ENCODE measurements at regions not wholly inside any gene's neighbourhood (a gene's known extent, or its start where the extent isn't known, plus 50 kb on each side); places are given as distances from the start of the nearest gene placed in this dataset.

DNA sequence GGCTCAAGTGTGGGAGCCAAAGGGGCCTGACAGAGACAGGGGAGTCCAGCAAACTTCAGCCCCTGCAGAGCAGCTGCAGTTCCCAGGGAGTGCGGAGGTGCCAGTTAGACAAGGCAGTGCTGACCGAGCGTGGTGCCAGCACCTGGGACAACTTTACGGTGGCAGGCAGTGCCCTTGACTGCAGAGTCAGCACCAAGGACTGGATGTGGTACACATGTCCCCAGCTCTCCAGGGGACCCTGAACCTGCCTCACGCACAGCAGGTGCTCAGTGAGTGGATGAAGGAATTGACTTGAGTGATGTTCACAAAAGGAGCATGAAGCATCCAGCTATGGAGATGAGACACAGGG lies 296.5 kb downstream of the SIPA1L2 start:
- H3K79me1 ChIP-seq (ENCODE audit: low read depth, low read length), result peaks cover 2% of the 10 kb centered on the region; the same call in 1 of the 2 replicates
- H2BK12ac ChIP-seq (ENCODE audit: low read depth, low read length), result no peak overlapping the region
- H3K4me3 ChIP-seq (ENCODE audit: extremely low read depth in 1 of 4, insufficient read depth in 2 of 4, low read depth in 3 of 4, low read length in 4 of 4), result no peak overlapping the region
- no peak overlapping the region for H3K4me2 ChIP-seq (ENCODE audit: insufficient read depth in 1 of 2, low read depth in 2 of 2, low read length in 2 of 2)
- DNase-seq (ENCODE audit: low read depth in 1 of 2, low spot score in 2 of 2) (no peak), FAIRE-seq (no peak)
- H3K18ac ChIP-seq (ENCODE audit: extremely low read depth, low read length), result no peak overlapping the region
- no peak overlapping the region for H2BK5ac ChIP-seq (ENCODE audit: low read depth, low read length)
- H3K23ac ChIP-seq (ENCODE audit: insufficient read length), result no peak overlapping the region
- no peaks in the 10 kb centered on the region for H3K23me2 ChIP-seq (ENCODE audit: low read depth, low read length)
- H2BK20ac ChIP-seq (ENCODE audit: low read length), result no peak overlapping the region
- no peaks in the 10 kb centered on the region for H3K4me1 ChIP-seq (replicated peaks in 1 of 4; ENCODE audit: control insufficient read depth in 3 of 4, insufficient read depth in 4 of 4, low read length in 3 of 4)
- H3K9ac ChIP-seq (replicated peaks in 1 of 4; ENCODE audit: extremely low read depth in 1 of 4, low read depth in 3 of 4, low read length in 3 of 4), result no peak overlapping the region
- H3K36me3 ChIP-seq (ENCODE audit: control insufficient read depth in 2 of 4, insufficient read depth in 4 of 4, low read length in 3 of 4), result no peaks in the 10 kb centered on the region
- CTCF ChIA-PET (ENCODE audit: partially characterized antibody), result interaction anchor here (0.8 kb wide), 1 partner anchor 14 kb away, joined by 3 read pairs; no protein-coding TSS in a partner anchor
- H3K27ac ChIP-seq (ENCODE audit: low read depth, low read length), result no peak overlapping the region
- H3K27me3 ChIP-seq (replicated peaks in 1 of 4; ENCODE audit: control insufficient read depth in 3 of 4, extremely low read depth in 1 of 4, insufficient read depth in 3 of 4, low read length in 3 of 4), result no peaks in the 10 kb centered on the region; a peak in 1 of 7 replicates
- no peaks in the 10 kb centered on the region for H4K20me1 ChIP-seq (replicated peaks in 1 of 2; ENCODE audit: control insufficient read depth in 1 of 2, insufficient read depth in 2 of 2, low read length in 2 of 2)
- H4K91ac ChIP-seq (replicated peaks; ENCODE audit: insufficient read length, low read length), result no peak overlapping the region
- WGBS, 2 experiments (ENCODE audit: extremely low coverage in 1 of 2, insufficient coverage in 1 of 2, insufficient read length in 1 of 2, insufficient replicate concordance in 2 of 2, low coverage in 1 of 2, low lambda C conversion rate in 2 of 2, missing lambda C conversion rate in 1 of 2), result 95% methylated on average over 5 of the region's 5 CpGs; no CpG with 5 or more reads in 1 of the 2 experiments
- no peak overlapping the region for H2BK15ac ChIP-seq (ENCODE audit: low read length)
- no peak overlapping the region for H3K4ac ChIP-seq (replicated peaks; ENCODE audit: insufficient read length, low read depth, low read length)
- no peak overlapping the region for H2AFZ ChIP-seq (ENCODE audit: low read length)
- H4K5ac ChIP-seq (ENCODE audit: insufficient read length, low read depth, low read length), result no peak overlapping the region
- POLR2A ChIA-PET (ENCODE audit: partially characterized antibody), result interaction anchor here (0.6 kb wide), 1 partner anchor 144 kb away, joined by 3 read pairs; no protein-coding TSS in a partner anchor
- no peak overlapping the region for H4K8ac ChIP-seq (ENCODE audit: extremely low read depth, insufficient read depth, low read length)
- no peaks in the 10 kb centered on the region for H3K79me2 ChIP-seq (ENCODE audit: control insufficient read depth in 1 of 2, insufficient read depth in 2 of 2, low read length in 2 of 2)
- H3K14ac ChIP-seq (ENCODE audit: insufficient read length), result no peak overlapping the region
- peaks cover 7 to 19% of the 10 kb centered on the region in 2 experiments; a peak in 3 of 4 replicates for H3K9me3 ChIP-seq (ENCODE audit: insufficient read depth in 2 of 2, low read depth in 1 of 2, low read length in 1 of 2)
- no peak overlapping the region for H2BK120ac ChIP-seq (replicated peaks; ENCODE audit: low read depth, low read length)
- H3K56ac ChIP-seq (replicated peaks; ENCODE audit: insufficient read length, low read depth, low read length), result no peak overlapping the region
- no peak overlapping the region for H2AK5ac ChIP-seq (ENCODE audit: low read depth, low read length)
- no peak for TF ChIP-seq BACH1 (IDR thresholded peaks at IDR 0.05; ENCODE audit: low read length)
- no peak for TF ChIP-seq EZH2 (IDR thresholded peaks at IDR 0.05; ENCODE audit: low read depth, low read length, severe bottlenecking)
- TF ChIP-seq KDM5A (IDR thresholded peaks at IDR 0.05; ENCODE audit: low read length), result no peak
- no peak for TF ChIP-seq YY1 (IDR thresholded peaks at IDR 0.05; ENCODE audit: low read depth, low read length)
- TF ChIP-seq NANOG (IDR thresholded peaks at IDR 0.05; ENCODE audit: insufficient read depth, low read depth, low read length, poor library complexity, severe bottlenecking), result no peak
- no peak for TF ChIP-seq ASH2L (IDR thresholded peaks at IDR 0.05; ENCODE audit: low read length)
- TF ChIP-seq SRF (IDR thresholded peaks at IDR 0.05; ENCODE audit: low read depth, low read length), result no peak
- TF ChIP-seq CBX5 (IDR thresholded peaks at IDR 0.05; ENCODE audit: low read depth, low read length), result no peak
- no peak for TF ChIP-seq EP300 (IDR thresholded peaks at IDR 0.05; ENCODE audit: borderline replicate concordance in 1 of 2, low read depth in 2 of 2, low read length in 2 of 2)
- TF ChIP-seq KDM4A (IDR thresholded peaks at IDR 0.05; ENCODE audit: low read depth, low read length, severe bottlenecking), result no peak
- TF ChIP-seq NRF1 (IDR thresholded peaks at IDR 0.05; ENCODE audit: low read depth, low read length), result no peak
- TF ChIP-seq CBX8 (IDR thresholded peaks at IDR 0.05; ENCODE audit: borderline replicate concordance, low read depth, low read length), result no peak
- no peak for TF ChIP-seq SIX5 (IDR thresholded peaks at IDR 0.05; ENCODE audit: low read depth, low read length)
- no peak for TF ChIP-seq RXRA (IDR thresholded peaks at IDR 0.05; ENCODE audit: insufficient read depth, low read depth, low read length)
- TF ChIP-seq SP2 (IDR thresholded peaks at IDR 0.05; ENCODE audit: low read length), result no peak
- no peak for TF ChIP-seq HDAC6 (IDR thresholded peaks at IDR 0.05; ENCODE audit: low read depth, low read length)

Measured in H1 (cell line).